Activated CD4-positive, alpha-beta memory T cell treated with anti-CD3 and anti-CD28 coated beads, Interleukin-2, amount 10 ng/mL, durations not matched to agents 7 days and 5 days (primary cell): ENCODE measurements at regions not wholly inside any gene's neighbourhood (a gene's known extent, or its start where the extent isn't known, plus 50 kb on each side); places are given as distances from the start of the nearest gene placed in this dataset.
"Not testable (repeated sequence)": the region's sequence is repeated elsewhere in the genome, so short reads cannot be mapped to it uniquely, and the experiment has no call there.

Source experiments
- CTCF ChIA-PET: fragments of 350-600 bp; sonication (Branson Sonifier 250); formaldehyde crosslinking; loops from one replicate; lab custom pipeline; 2021; ENCODE audit warnings: antibody characterized with exemption, inconsistent platforms; lab: Charles Lee
- POLR2A ChIA-PET: fragments of 350-600 bp; sonication (Branson Sonifier 250); formaldehyde crosslinking; loops from one replicate; lab custom pipeline; 2021; ENCODE audit warnings: antibody characterized with exemption; lab: Charles Lee
- DNase-seq: peaks from one replicate; pipeline ENCODE4 v3.0.0-alpha.2; 2020
- H3K27ac Mint-ChIP-seq: one replicate; pipeline ENCODE4 v1.8.0; 2021; ENCODE audit warnings: mild to moderate bottlenecking, mixed read lengths
- H3K27me3 Mint-ChIP-seq: one replicate; pipeline ENCODE4 v1.8.0; 2021; ENCODE audit warnings: mixed read lengths
- H3K36me3 Mint-ChIP-seq: one replicate; pipeline ENCODE4 v1.8.0; 2021; ENCODE audit warnings: low read depth, mixed read lengths
- H3K4me1 Mint-ChIP-seq: one replicate; pipeline ENCODE4 v1.8.0; 2021; ENCODE audit warnings: mixed read lengths
- H3K4me3 Mint-ChIP-seq: one replicate; pipeline ENCODE4 v1.8.0; 2021; ENCODE audit warnings: mild to moderate bottlenecking, mixed read lengths
- H3K9me3 Mint-ChIP-seq: one replicate; pipeline ENCODE4 v1.8.0; 2021; ENCODE audit warnings: mixed read lengths

GRCh38 chr2:21891191-21891590, 767.4 kb downstream of the TDRD15 start:
- H3K4me3 Mint-ChIP-seq = no peak overlapping the region
- DNase-seq = no peak
- H3K27ac Mint-ChIP-seq = no peak overlapping the region
- H3K27me3 Mint-ChIP-seq = no peaks in the 10 kb centered on the region
- no peaks in the 10 kb centered on the region for H3K36me3 Mint-ChIP-seq
- peaks cover 9% of the 10 kb centered on the region for H3K9me3 Mint-ChIP-seq
- no peaks in the 10 kb centered on the region for H3K4me1 Mint-ChIP-seq
- POLR2A ChIA-PET = no interaction called here
- CTCF ChIA-PET = no interaction called here

- H3K36me3 Mint-ChIP-seq = no peaks in the 10 kb centered on the region
- H3K4me1 Mint-ChIP-seq = no peaks in the 10 kb centered on the region
- DNase-seq = no peak
- CTCF ChIA-PET = no interaction called here
- H3K27ac Mint-ChIP-seq = no peak overlapping the region
- H3K27me3 Mint-ChIP-seq = no peaks in the 10 kb centered on the region
- POLR2A ChIA-PET = no interaction called here
- H3K9me3 Mint-ChIP-seq = peaks cover 9% of the 10 kb centered on the region
- no peak overlapping the region for H3K4me3 Mint-ChIP-seq
Measured at GRCh38 chr2:21892140-21892539, 768.4 kb downstream of the TDRD15 start.

GRCh38 chr2:21895200-21895599, 771.4 kb downstream of the TDRD15 start:
- Mint-ChIP-seq H3K27me3 (no peaks in the 10 kb centered on the region), H3K4me3 (no peak overlapping the region), H3K27ac (no peak overlapping the region), H3K4me1 (no peaks in the 10 kb centered on the region), H3K36me3 (no peaks in the 10 kb centered on the region), H3K9me3 (peaks cover 3% of the 10 kb centered on the region)
- no peak for DNase-seq
- ChIA-PET POLR2A (no interaction called here), CTCF (no interaction called here)

GRCh38 chr2:21908712-21909380, 785.1 kb downstream of the TDRD15 start:
- H3K9me3 Mint-ChIP-seq, H3K27ac Mint-ChIP-seq, H3K36me3 Mint-ChIP-seq, DNase-seq, H3K27me3 Mint-ChIP-seq, CTCF ChIA-PET, H3K4me1 Mint-ChIP-seq, POLR2A ChIA-PET, H3K4me3 Mint-ChIP-seq: not testable (repeated sequence)

GRCh38 chr2:21910832-21911507, 787.2 kb downstream of the TDRD15 start:
- ChIA-PET CTCF (no interaction called here), POLR2A (no interaction called here)
- no peak overlapping the region for H3K27ac Mint-ChIP-seq

GRCh38 chr2:21912405-21912804, 788.6 kb downstream of the TDRD15 start:
- Mint-ChIP-seq H3K4me1 (no peaks in the 10 kb centered on the region), H3K4me3 (no peak overlapping the region), H3K9me3 (peaks cover 6% of the 10 kb centered on the region), H3K36me3 (no peaks in the 10 kb centered on the region), H3K27me3 (no peaks in the 10 kb centered on the region), H3K27ac (no peak overlapping the region)
- CTCF ChIA-PET = no interaction called here
- DNase-seq = no peak
- POLR2A ChIA-PET = no interaction called here

More at GRCh38 chr2:21910832-21911507, 787.2 kb downstream of the TDRD15 start:
- Mint-ChIP-seq H3K36me3 (no peaks in the 10 kb centered on the region), H3K4me3 (no peak overlapping the region), H3K4me1 (no peaks in the 10 kb centered on the region), H3K9me3 (peaks cover 6% of the 10 kb centered on the region), H3K27me3 (no peaks in the 10 kb centered on the region)
- no peak for DNase-seq

GRCh38 chr2:21915201-21915600, 791.4 kb downstream of the TDRD15 start:
- Mint-ChIP-seq H3K4me1 (no peaks in the 10 kb centered on the region), H3K36me3 (no peaks in the 10 kb centered on the region), H3K27me3 (no peaks in the 10 kb centered on the region), H3K4me3 (no peak overlapping the region), H3K9me3 (peaks cover 10% of the 10 kb centered on the region), H3K27ac (no peak overlapping the region)
- ChIA-PET CTCF (no interaction called here), POLR2A (no interaction called here)
- no peak for DNase-seq

- no peak overlapping the region for H3K27ac Mint-ChIP-seq
- POLR2A ChIA-PET = no interaction called here
- H3K4me1 Mint-ChIP-seq = no peaks in the 10 kb centered on the region
- no peaks in the 10 kb centered on the region for H3K36me3 Mint-ChIP-seq
- peaks cover 7% of the 10 kb centered on the region for H3K9me3 Mint-ChIP-seq
- H3K4me3 Mint-ChIP-seq = no peak overlapping the region
- CTCF ChIA-PET = no interaction called here
- no peaks in the 10 kb centered on the region for H3K27me3 Mint-ChIP-seq
- no peak for DNase-seq
Measured at GRCh38 chr2:21916934-21917522, 793.3 kb downstream of the TDRD15 start.

GRCh38 chr2:21920721-21921120, 797.0 kb downstream of the TDRD15 start:
- POLR2A ChIA-PET = no interaction called here

GRCh38 chr2:21924640-21925285, 801.0 kb downstream of the TDRD15 start:
- no peak for DNase-seq
- Mint-ChIP-seq H3K27me3 (no peaks in the 10 kb centered on the region), H3K4me1 (peaks cover 3% of the 10 kb centered on the region), H3K9me3 (peaks cover 10% of the 10 kb centered on the region), H3K36me3 (no peaks in the 10 kb centered on the region), H3K4me3 (no peak overlapping the region), H3K27ac (no peak overlapping the region)
- CTCF ChIA-PET = no interaction called here
- POLR2A ChIA-PET = no interaction called here

More at GRCh38 chr2:21920721-21921120, 797.0 kb downstream of the TDRD15 start:
- Mint-ChIP-seq H3K9me3 (peaks cover 8% of the 10 kb centered on the region), H3K4me3 (no peak overlapping the region), H3K27me3 (no peaks in the 10 kb centered on the region), H3K4me1 (peaks cover 3% of the 10 kb centered on the region), H3K27ac (no peak overlapping the region), H3K36me3 (no peaks in the 10 kb centered on the region)
- CTCF ChIA-PET = no interaction called here
- DNase-seq = no peak

- Mint-ChIP-seq H3K36me3 (no peaks in the 10 kb centered on the region), H3K4me3 (no peak overlapping the region), H3K27ac (no peak overlapping the region), H3K9me3 (peaks cover 11% of the 10 kb centered on the region), H3K27me3 (no peaks in the 10 kb centered on the region), H3K4me1 (peaks cover 3% of the 10 kb centered on the region)
- CTCF ChIA-PET = no interaction called here
- DNase-seq = no peak
- POLR2A ChIA-PET = no interaction called here
Measured at GRCh38 chr2:21928292-21928691, 804.5 kb downstream of the TDRD15 start.

- no peak for DNase-seq
- no peaks in the 10 kb centered on the region for H3K27me3 Mint-ChIP-seq
- H3K4me3 Mint-ChIP-seq = no peak overlapping the region
- no peak overlapping the region for H3K27ac Mint-ChIP-seq
- peaks cover 10% of the 10 kb centered on the region for H3K9me3 Mint-ChIP-seq
- no peaks in the 10 kb centered on the region for H3K36me3 Mint-ChIP-seq
- ChIA-PET CTCF (interaction anchor here (0.6 kb wide), 1 partner anchor 73 kb away, joined by 6 read pairs; no protein-coding TSS in a partner anchor), POLR2A (no interaction called here)
- peaks cover 1% of the 10 kb centered on the region for H3K4me1 Mint-ChIP-seq
Measured at GRCh38 chr2:21930226-21930625, 806.5 kb downstream of the TDRD15 start.

- no peak for DNase-seq
- H3K36me3 Mint-ChIP-seq = no peaks in the 10 kb centered on the region
- no peak overlapping the region for H3K4me3 Mint-ChIP-seq
- H3K27me3 Mint-ChIP-seq = no peaks in the 10 kb centered on the region
- H3K9me3 Mint-ChIP-seq = peaks cover 14% of the 10 kb centered on the region
- CTCF ChIA-PET = no interaction called here
- no peaks in the 10 kb centered on the region for H3K4me1 Mint-ChIP-seq
- POLR2A ChIA-PET = no interaction called here
- no peak overlapping the region for H3K27ac Mint-ChIP-seq
Measured at GRCh38 chr2:21939967-21940366, 816.2 kb downstream of the TDRD15 start.
